ENCODE measurements at regions not wholly inside any gene's neighbourhood (a gene's known extent, or its start where the extent isn't known, plus 50 kb on each side); places are given as distances from the start of the nearest gene placed in this dataset.

- no peaks in the 10 kb centered on the region for H3K36me3 ChIP-seq (replicated peaks in 1 of 2; ENCODE audit: control insufficient read depth in 2 of 2, insufficient read depth in 2 of 2, low read length in 2 of 2)
- no peaks in the 10 kb centered on the region for H3K9me3 ChIP-seq (replicated peaks in 1 of 2; ENCODE audit: control insufficient read depth in 2 of 2, insufficient read depth in 1 of 2, low read depth in 1 of 2, low read length in 2 of 2)
- H3K27me3 ChIP-seq (ENCODE audit: control insufficient read depth in 3 of 3, insufficient read depth in 3 of 3, low read depth in 1 of 3, low read length in 3 of 3): peaks cover 0 to 28% (median 10%) of the 10 kb centered on the region in 3 experiments
- no peaks in the 10 kb centered on the region for H3K79me1 ChIP-seq (ENCODE audit: low read depth, low read length)
- H4K8ac ChIP-seq (ENCODE audit: low read depth, low read length): no peak overlapping the region
- H3K18ac ChIP-seq (ENCODE audit: low read length): no peak overlapping the region
- no peak for DNase-seq (ENCODE audit: low spot score)
- no peak overlapping the region for H2AK5ac ChIP-seq (ENCODE audit: low read depth, low read length)
- H2BK12ac ChIP-seq (ENCODE audit: low read length): no peak overlapping the region
- no peak overlapping the region for H3K9ac ChIP-seq (ENCODE audit: low read depth, low read length, poor library complexity)
- H2BK15ac ChIP-seq (ENCODE audit: low read length): no peak overlapping the region
- H3K14ac ChIP-seq (ENCODE audit: low read length): no peak overlapping the region
- no peak overlapping the region for H3K4me2 ChIP-seq (ENCODE audit: insufficient read depth, low read length, poor library complexity, severe bottlenecking)
- no peak overlapping the region for H2AFZ ChIP-seq (ENCODE audit: low read length)
- H2BK120ac ChIP-seq (ENCODE audit: low read depth, low read length): no peak overlapping the region
- WGBS, 2 donors (ENCODE audit: extremely low coverage in 2 of 2, insufficient read length in 2 of 2, insufficient replicate concordance in 1 of 2): no CpG with 5 or more reads among the region's 3 CpGs
- no peak overlapping the region for H3K27ac ChIP-seq (replicated peaks; ENCODE audit: low read length)
- no peak overlapping the region for H3K4me3 ChIP-seq (ENCODE audit: low read length in 2 of 2)
- H4K91ac ChIP-seq (ENCODE audit: low read depth, low read length, poor library complexity): no peak overlapping the region
- no peaks in the 10 kb centered on the region for H3K4me1 ChIP-seq (ENCODE audit: control insufficient read depth in 2 of 2, insufficient read depth in 1 of 2, low read depth in 1 of 2, low read length in 2 of 2)
- no peak overlapping the region for H3K23ac ChIP-seq (ENCODE audit: low read depth, low read length, poor library complexity)
- no peak overlapping the region for H2BK5ac ChIP-seq (ENCODE audit: low read length)
- H3K4ac ChIP-seq (ENCODE audit: low read length): no peak overlapping the region
Measured at GRCh38 chrX:120021927-120022326, 55.6 kb downstream of the RHOXF2B start.

- Histone ChIP-seq H3K4me2 (ENCODE audit: insufficient read depth, low read length, poor library complexity, severe bottlenecking) (no peak overlapping the region), H3K9ac (ENCODE audit: low read depth, low read length, poor library complexity) (no peak overlapping the region), H4K8ac (ENCODE audit: low read depth, low read length) (no peak overlapping the region), H3K14ac (ENCODE audit: low read length) (no peak overlapping the region), H3K79me1 (ENCODE audit: low read depth, low read length) (no peaks in the 10 kb centered on the region), H2BK12ac (ENCODE audit: low read length) (no peak overlapping the region), H3K27me3 (ENCODE audit: control insufficient read depth in 3 of 3, insufficient read depth in 3 of 3, low read depth in 1 of 3, low read length in 3 of 3) (peaks cover under 1 to 44% (median 26%) of the 10 kb centered on the region in 3 experiments), H2AFZ (ENCODE audit: low read length) (no peak overlapping the region), H2BK15ac (ENCODE audit: low read length) (no peak overlapping the region), H4K91ac (ENCODE audit: low read depth, low read length, poor library complexity) (no peak overlapping the region), H2AK5ac (ENCODE audit: low read depth, low read length) (no peak overlapping the region), H3K4me3 (ENCODE audit: low read length in 2 of 2) (no peak overlapping the region), H3K18ac (ENCODE audit: low read length) (no peak overlapping the region), H3K9me3 (replicated peaks in 1 of 2; ENCODE audit: control insufficient read depth in 2 of 2, insufficient read depth in 1 of 2, low read depth in 1 of 2, low read length in 2 of 2) (no peaks in the 10 kb centered on the region), H3K4me1 (ENCODE audit: control insufficient read depth in 2 of 2, insufficient read depth in 1 of 2, low read depth in 1 of 2, low read length in 2 of 2) (no peaks in the 10 kb centered on the region), H3K27ac (replicated peaks; ENCODE audit: low read length) (no peak overlapping the region), H3K4ac (ENCODE audit: low read length) (no peak overlapping the region), H3K36me3 (replicated peaks in 1 of 2; ENCODE audit: control insufficient read depth in 2 of 2, insufficient read depth in 2 of 2, low read length in 2 of 2) (no peaks in the 10 kb centered on the region), H2BK5ac (ENCODE audit: low read length) (no peak overlapping the region), H2BK120ac (ENCODE audit: low read depth, low read length) (no peak overlapping the region), H3K23ac (ENCODE audit: low read depth, low read length, poor library complexity) (no peak overlapping the region)
- WGBS, 2 donors (ENCODE audit: extremely low coverage in 2 of 2, insufficient read length in 2 of 2, insufficient replicate concordance in 1 of 2): no CpG with 5 or more reads among the region's 4 CpGs
- no peak for DNase-seq (ENCODE audit: low spot score)
Measured at GRCh38 chrX:120020305-120020704, 57.2 kb downstream of the RHOXF2B start.

GRCh38 chrX:120016068-120016441 lies 61.4 kb downstream of the RHOXF2B start:
- Histone ChIP-seq H3K18ac (ENCODE audit: low read length) (no peak overlapping the region), H2AK5ac (ENCODE audit: low read depth, low read length) (no peak overlapping the region), H3K79me1 (ENCODE audit: low read depth, low read length) (no peaks in the 10 kb centered on the region), H3K4me1 (ENCODE audit: control insufficient read depth in 2 of 2, insufficient read depth in 1 of 2, low read depth in 1 of 2, low read length in 2 of 2) (no peaks in the 10 kb centered on the region), H2BK120ac (ENCODE audit: low read depth, low read length) (no peak overlapping the region), H3K36me3 (replicated peaks in 1 of 2; ENCODE audit: control insufficient read depth in 2 of 2, insufficient read depth in 2 of 2, low read length in 2 of 2) (no peaks in the 10 kb centered on the region), H3K9ac (ENCODE audit: low read depth, low read length, poor library complexity) (no peak overlapping the region), H3K9me3 (replicated peaks in 1 of 2; ENCODE audit: control insufficient read depth in 2 of 2, insufficient read depth in 1 of 2, low read depth in 1 of 2, low read length in 2 of 2) (no peaks in the 10 kb centered on the region), H3K23ac (ENCODE audit: low read depth, low read length, poor library complexity) (no peak overlapping the region), H4K91ac (ENCODE audit: low read depth, low read length, poor library complexity) (no peak overlapping the region), H3K4ac (ENCODE audit: low read length) (no peak overlapping the region), H3K4me3 (ENCODE audit: low read length in 2 of 2) (no peak overlapping the region), H2AFZ (ENCODE audit: low read length) (no peak overlapping the region), H4K8ac (ENCODE audit: low read depth, low read length) (no peak overlapping the region), H3K27me3 (ENCODE audit: control insufficient read depth in 3 of 3, insufficient read depth in 3 of 3, low read depth in 1 of 3, low read length in 3 of 3) (peaks cover 2 to 73% (median 42%) of the 10 kb centered on the region in 3 experiments), H2BK12ac (ENCODE audit: low read length) (no peak overlapping the region), H3K14ac (ENCODE audit: low read length) (no peak overlapping the region), H3K27ac (replicated peaks; ENCODE audit: low read length) (no peak overlapping the region), H2BK5ac (ENCODE audit: low read length) (no peak overlapping the region), H3K4me2 (ENCODE audit: insufficient read depth, low read length, poor library complexity, severe bottlenecking) (no peak overlapping the region), H2BK15ac (ENCODE audit: low read length) (no peak overlapping the region)
- no peak for DNase-seq (ENCODE audit: low spot score)
- no CpG with 5 or more reads among the region's 11 CpGs for WGBS, 2 donors (ENCODE audit: extremely low coverage in 2 of 2, insufficient read length in 2 of 2, insufficient replicate concordance in 1 of 2)

- no CpG with 5 or more reads among the region's 58 CpGs for WGBS, 2 donors (ENCODE audit: extremely low coverage in 2 of 2, insufficient read length in 2 of 2, insufficient replicate concordance in 1 of 2)
- Histone ChIP-seq H4K8ac (ENCODE audit: low read depth, low read length) (no peak overlapping the region), H2AFZ (ENCODE audit: low read length) (peak overlapping the region; percentile 67), H3K9ac (ENCODE audit: low read depth, low read length, poor library complexity) (no peak overlapping the region), H2AK5ac (ENCODE audit: low read depth, low read length) (no peak overlapping the region), H3K36me3 (replicated peaks in 1 of 2; ENCODE audit: control insufficient read depth in 2 of 2, insufficient read depth in 2 of 2, low read length in 2 of 2) (no peaks in the 10 kb centered on the region), H4K91ac (ENCODE audit: low read depth, low read length, poor library complexity) (no peak overlapping the region), H3K4me2 (ENCODE audit: insufficient read depth, low read length, poor library complexity, severe bottlenecking) (peak overlapping the region; percentile 25), H3K23ac (ENCODE audit: low read depth, low read length, poor library complexity) (no peak overlapping the region), H2BK120ac (ENCODE audit: low read depth, low read length) (no peak overlapping the region), H3K27me3 (ENCODE audit: control insufficient read depth in 3 of 3, insufficient read depth in 3 of 3, low read depth in 1 of 3, low read length in 3 of 3) (peaks cover 2 to 75% (median 42%) of the 10 kb centered on the region in 3 experiments), H3K27ac (replicated peaks; ENCODE audit: low read length) (no peak overlapping the region), H3K4me1 (ENCODE audit: control insufficient read depth in 2 of 2, insufficient read depth in 1 of 2, low read depth in 1 of 2, low read length in 2 of 2) (no peaks in the 10 kb centered on the region), H2BK5ac (ENCODE audit: low read length) (no peak overlapping the region), H3K79me1 (ENCODE audit: low read depth, low read length) (no peaks in the 10 kb centered on the region), H3K4ac (ENCODE audit: low read length) (no peak overlapping the region), H2BK12ac (ENCODE audit: low read length) (no peak overlapping the region), H3K14ac (ENCODE audit: low read length) (no peak overlapping the region), H3K9me3 (replicated peaks in 1 of 2; ENCODE audit: control insufficient read depth in 2 of 2, insufficient read depth in 1 of 2, low read depth in 1 of 2, low read length in 2 of 2) (no peaks in the 10 kb centered on the region), H2BK15ac (ENCODE audit: low read length) (no peak overlapping the region), H3K18ac (ENCODE audit: low read length) (no peak overlapping the region), H3K4me3 (ENCODE audit: low read length in 2 of 2) (no peak overlapping the region)
- no peak for DNase-seq (ENCODE audit: low spot score)
Measured at GRCh38 chrX:120015145-120016067, 62.1 kb downstream of the RHOXF2B start.

All from neuronal stem cell (in vitro differentiated cells).